Subcutaneous abdominal adipose tissue (tissue), 5 donors: ENCODE measurements at regions not wholly inside any gene's neighbourhood (a gene's known extent, or its start where the extent isn't known, plus 50 kb on each side); places are given as distances from the start of the nearest gene placed in this dataset.

Experiments
- H3K27ac ChIP-seq: one replicate; pipeline ENCODE4 v1.7.0; 2013; ENCODE audit warnings: low read depth, mild to moderate bottlenecking, inconsistent platforms, low read length, moderate library complexity
- H3K27me3 ChIP-seq, 5 donors: one replicate each; pipeline ENCODE4 v1.7.0; 2013; ENCODE audit warnings: low read length in 5 of 5, inconsistent platforms in 1 of 5; ENCODE audit not compliant: control insufficient read depth in 5 of 5, insufficient read depth in 4 of 5
- H3K36me3 ChIP-seq, 5 donors: one replicate each; pipeline ENCODE4 v1.7.0; 2013; ENCODE audit warnings: low read length in 5 of 5; ENCODE audit not compliant: control insufficient read depth in 5 of 5, insufficient read depth in 5 of 5
- H3K4me1 ChIP-seq, 5 donors: one replicate each; pipeline ENCODE4 v1.7.0; 2013; ENCODE audit warnings: low read length in 5 of 5, mild to moderate bottlenecking in 3 of 5, moderate library complexity in 1 of 5; ENCODE audit not compliant: control insufficient read depth in 5 of 5, insufficient read depth in 5 of 5
- H3K4me3 ChIP-seq, 5 donors: one replicate each; pipeline ENCODE4 v1.7.0; 2013; ENCODE audit warnings: low read length in 5 of 5, low read depth in 1 of 5
- H3K9ac ChIP-seq, 5 donors: one replicate each; pipeline ENCODE4 v1.7.0; 2013; ENCODE audit warnings: low read length in 5 of 5, mild to moderate bottlenecking in 4 of 5, moderate library complexity in 3 of 5
- H3K9me3 ChIP-seq, 5 donors: one replicate each; pipeline ENCODE4 v1.7.0; 2013; ENCODE audit warnings: low read length in 5 of 5; ENCODE audit not compliant: control insufficient read depth in 5 of 5
- donor health status: healthy.
- donor health status: healthy.
- donor health status: healthy.
- donor health status: healthy.
- donor health status: healthy.

GRCh38 chr6:19416811-19417210, 420.4 kb upstream of the ID4 start:
- H3K27me3 ChIP-seq, result no peaks in the 10 kb centered on the region

GRCh38 chr6:19417713-19418112, 419.5 kb upstream of the ID4 start:
- no peaks in the 10 kb centered on the region for H3K27me3 ChIP-seq
- H3K9me3 ChIP-seq, result peaks cover 0 to 4% (median 2%) of the 10 kb centered on the region in 5 donors
- H3K4me1 ChIP-seq, result no peaks in the 10 kb centered on the region
- H3K27ac ChIP-seq, result no peak overlapping the region
- H3K36me3 ChIP-seq, result no peaks in the 10 kb centered on the region
- H3K9ac ChIP-seq, result no peak overlapping the region
- H3K4me3 ChIP-seq, result no peak overlapping the region

More at GRCh38 chr6:19416811-19417210, 420.4 kb upstream of the ID4 start:
- Histone ChIP-seq H3K9me3 (peaks cover 0 to 4% (median 2%) of the 10 kb centered on the region in 5 donors), H3K27ac (no peak overlapping the region), H3K36me3 (no peaks in the 10 kb centered on the region), H3K4me3 (no peak overlapping the region), H3K4me1 (no peaks in the 10 kb centered on the region), H3K9ac (no peak overlapping the region)

- Histone ChIP-seq H3K36me3 (no peaks in the 10 kb centered on the region), H3K27me3 (no peaks in the 10 kb centered on the region), H3K9ac (no peak overlapping the region), H3K4me3 (no peak overlapping the region), H3K9me3 (peaks cover 0 to 9% (median 8%) of the 10 kb centered on the region in 5 donors), H3K4me1 (no peaks in the 10 kb centered on the region), H3K27ac (no peak overlapping the region)
Observed at GRCh38 chr6:19424853-19425252, 412.3 kb upstream of the ID4 start.

GRCh38 chr6:19427548-19427947, 409.6 kb upstream of the ID4 start:
- Histone ChIP-seq H3K27ac (no peak overlapping the region), H3K36me3 (no peaks in the 10 kb centered on the region), H3K4me1 (no peaks in the 10 kb centered on the region), H3K4me3 (no peak overlapping the region), H3K9me3 (peaks cover 0 to 9% (median 8%) of the 10 kb centered on the region in 5 donors), H3K9ac (no peak overlapping the region), H3K27me3 (no peaks in the 10 kb centered on the region)

GRCh38 chr6:19432966-19433498, 404.1 kb upstream of the ID4 start:
- no peaks in the 10 kb centered on the region for H3K4me1 ChIP-seq
- no peak overlapping the region for H3K9ac ChIP-seq
- H3K27me3 ChIP-seq, result no peaks in the 10 kb centered on the region

GRCh38 chr6:19434065-19434464, 403.1 kb upstream of the ID4 start:
- Histone ChIP-seq H3K27me3 (no peaks in the 10 kb centered on the region), H3K9me3 (no peaks in the 10 kb centered on the region), H3K4me3 (no peak overlapping the region), H3K27ac (no peak overlapping the region), H3K36me3 (no peaks in the 10 kb centered on the region), H3K9ac (no peak overlapping the region), H3K4me1 (no peaks in the 10 kb centered on the region)

More at GRCh38 chr6:19432966-19433498, 404.1 kb upstream of the ID4 start:
- H3K9me3 ChIP-seq, result peaks cover 0 to 3% (median 0%) of the 10 kb centered on the region in 5 donors
- no peak overlapping the region for H3K27ac ChIP-seq
- no peak overlapping the region for H3K4me3 ChIP-seq
- H3K36me3 ChIP-seq, result no peaks in the 10 kb centered on the region

- no peaks in the 10 kb centered on the region for H3K36me3 ChIP-seq
- no peak overlapping the region for H3K27ac ChIP-seq
- H3K9me3 ChIP-seq, result no peaks in the 10 kb centered on the region
- no peak overlapping the region for H3K9ac ChIP-seq
- H3K4me3 ChIP-seq, result no peak overlapping the region
- no peaks in the 10 kb centered on the region for H3K27me3 ChIP-seq
- no peaks in the 10 kb centered on the region for H3K4me1 ChIP-seq
Observed at GRCh38 chr6:19435755-19436154, 401.4 kb upstream of the ID4 start.

- Histone ChIP-seq H3K27me3 (no peaks in the 10 kb centered on the region), H3K9me3 (no peaks in the 10 kb centered on the region), H3K4me1 (no peaks in the 10 kb centered on the region), H3K9ac (no peak overlapping the region), H3K36me3 (no peaks in the 10 kb centered on the region), H3K4me3 (no peak overlapping the region), H3K27ac (no peak overlapping the region)
Observed at GRCh38 chr6:19438566-19439353, 398.4 kb upstream of the ID4 start.

GRCh38 chr6:19440531-19440930, 396.6 kb upstream of the ID4 start:
- Histone ChIP-seq H3K4me3 (no peak overlapping the region), H3K9ac (no peak overlapping the region), H3K27ac (no peak overlapping the region), H3K27me3 (no peaks in the 10 kb centered on the region), H3K9me3 (no peaks in the 10 kb centered on the region), H3K36me3 (no peaks in the 10 kb centered on the region), H3K4me1 (no peaks in the 10 kb centered on the region)

- Histone ChIP-seq H3K36me3 (no peaks in the 10 kb centered on the region), H3K4me3 (no peak overlapping the region), H3K4me1 (no peaks in the 10 kb centered on the region), H3K9me3 (no peaks in the 10 kb centered on the region), H3K27me3 (no peaks in the 10 kb centered on the region), H3K27ac (no peak overlapping the region), H3K9ac (no peak overlapping the region)
Observed at GRCh38 chr6:19443411-19443810, 393.8 kb upstream of the ID4 start.
